PC-3 (cell line): ENCODE measurements at regions not wholly inside any gene's neighbourhood (a gene's known extent, or its start where the extent isn't known, plus 50 kb on each side); places are given as distances from the start of the nearest gene placed in this dataset.

Experiments
- ATAC-seq: fragments of 200-7000 bp; cut with Tn5 transposase; 2 replicates; pipeline ENCODE4 v1.9.1; 2020; ENCODE audit warnings: mild to moderate bottlenecking, moderate library complexity
- BruUV-seq: library from RNA; stranded (reverse); fragments of 400-500 nt; replicated peaks from 2 replicates; lab custom pipeline; 2021; lab: Mats Ljungman, UMichigan
- CTCF ChIA-PET: fragments of 300-600 bp; sonication (Branson Sonifier 250); formaldehyde crosslinking; loops from one replicate; lab custom pipeline; 2022; ENCODE audit warnings: antibody characterized with exemption; lab: Charles Lee
- POLR2A ChIA-PET: fragments of 300-600 bp; sonication (Branson Sonifier 250); formaldehyde crosslinking; loops from one replicate; lab custom pipeline; 2022; ENCODE audit warnings: antibody characterized with exemption; ENCODE audit not compliant: unreplicated experiment; lab: Charles Lee
- DNase-seq: peaks from one replicate; pipeline ENCODE4 v3.0.0-alpha.2; 2015
- H2AFZ ChIP-seq: fragments of 300-600 bp; sonication (generic); 2 replicates; pipeline ENCODE4 v1.6.0; 2016; ENCODE audit warnings: antibody characterized with exemption, low read length
- H3F3A ChIP-seq: fragments of 300-600 bp; sonication (generic); one replicate; pipeline ENCODE4 v1.6.0; 2017; ENCODE audit warnings: antibody characterized with exemption, low read length, control low read depth, mild to moderate bottlenecking; ENCODE audit not compliant: unreplicated experiment
- H3K27ac ChIP-seq: fragments of 300-600 bp; sonication (generic); 2 replicates; pipeline ENCODE4 v1.5.1; 2016; ENCODE audit warnings: mild to moderate bottlenecking, low read length
- H3K27me3 ChIP-seq: fragments of 300-600 bp; sonication (generic); 2 replicates; pipeline ENCODE4 v1.6.1; 2016; ENCODE audit warnings: low read length, mixed read lengths
- H3K36me3 ChIP-seq: fragments of 300-600 bp; sonication (generic); 2 replicates; pipeline ENCODE4 v1.6.1; 2016; ENCODE audit warnings: low read depth, mixed run types, low read length, mixed read lengths
- H3K4me1 ChIP-seq: fragments of 300-600 bp; sonication (generic); 2 replicates; pipeline ENCODE4 v1.5.1; 2016; ENCODE audit warnings: low read length; ENCODE audit not compliant: insufficient read depth
- H3K4me2 ChIP-seq: fragments of 300-600 bp; sonication (generic); 2 replicates; pipeline ENCODE4 v1.6.0; 2016; ENCODE audit warnings: low read length
- H3K4me3 ChIP-seq: fragments of 300-600 bp; sonication (generic); 2 replicates; pipeline ENCODE4 v1.5.1; 2016; ENCODE audit warnings: mild to moderate bottlenecking, low read length, mixed read lengths
- H3K79me2 ChIP-seq: fragments of 300-600 bp; sonication (generic); 2 replicates; pipeline ENCODE4 v1.6.1; 2017; ENCODE audit warnings: low read length, mixed read lengths
- H3K9ac ChIP-seq: fragments of 300-600 bp; sonication (generic); 2 replicates; pipeline ENCODE4 v1.6.0; 2016; ENCODE audit warnings: mild to moderate bottlenecking, low read length
- H3K9me2 ChIP-seq: fragments of 300-600 bp; sonication (generic); replicated peaks from 2 replicates; pipeline ENCODE4 v1.6.1; 2016; ENCODE audit warnings: mixed run types, low read length, mixed read lengths
- H3K9me3 ChIP-seq: fragments of 300-600 bp; sonication (generic); 2 replicates; pipeline ENCODE4 v1.6.1; 2016; ENCODE audit warnings: low read length, mixed read lengths
- H4K20me1 ChIP-seq: fragments of 300-600 bp; sonication (generic); 2 replicates; pipeline ENCODE4 v1.6.1; 2016; ENCODE audit warnings: low read length, mixed read lengths
- EZH2 ChIP-seq: fragments of 300-600 bp; sonication (generic); IDR thresholded peaks from one replicate; pipeline ENCODE4 v1.6.1; 2017; ENCODE audit warnings: antibody characterized with exemption, mild to moderate bottlenecking, low read length; ENCODE audit not compliant: unreplicated experiment
- EZH2phosphoT487 ChIP-seq: fragments of 300-600 bp; sonication (generic); IDR thresholded peaks from 2 replicates; pipeline ENCODE4 v1.6.1; 2018; ENCODE audit warnings: mild to moderate bottlenecking, antibody characterized with exemption, low read length, borderline replicate concordance
- intact Hi-C: fragments of 100-400 bp; cut with micrococcal nuclease; formaldehyde crosslinking; loops from 2 replicates; pipeline ENCODE4 v1.9.0; 2023
- TF ChIP-seq, protein P1 (sequence below): fragments of 300-600 bp; sonication (generic); conservative IDR thresholded peaks from 2 replicates; pipeline ENCODE4 v1.5.1; 2017; ENCODE audit warnings: antibody characterized with exemption, low read depth, mild to moderate bottlenecking, low read length

- H3K4me3 ChIP-seq = no peak overlapping the region
- intact Hi-C loops = no loop called here
Observed at GRCh38 chr13:43985422-43986072, 105.8 kb downstream of the LACC1 start.

GRCh38 chr13:43986421-43986981 lies 106.8 kb downstream of the LACC1 start:
- POLR2A ChIA-PET = no interaction called here
- intact Hi-C loops = no loop called here
- no peak overlapping the region for H3K9ac ChIP-seq
- H3K36me3 ChIP-seq = no peaks in the 10 kb centered on the region
- no peaks in the 10 kb centered on the region for H3K9me3 ChIP-seq
- H3K79me2 ChIP-seq = no peaks in the 10 kb centered on the region
- TF ChIP-seq, protein P1, sequence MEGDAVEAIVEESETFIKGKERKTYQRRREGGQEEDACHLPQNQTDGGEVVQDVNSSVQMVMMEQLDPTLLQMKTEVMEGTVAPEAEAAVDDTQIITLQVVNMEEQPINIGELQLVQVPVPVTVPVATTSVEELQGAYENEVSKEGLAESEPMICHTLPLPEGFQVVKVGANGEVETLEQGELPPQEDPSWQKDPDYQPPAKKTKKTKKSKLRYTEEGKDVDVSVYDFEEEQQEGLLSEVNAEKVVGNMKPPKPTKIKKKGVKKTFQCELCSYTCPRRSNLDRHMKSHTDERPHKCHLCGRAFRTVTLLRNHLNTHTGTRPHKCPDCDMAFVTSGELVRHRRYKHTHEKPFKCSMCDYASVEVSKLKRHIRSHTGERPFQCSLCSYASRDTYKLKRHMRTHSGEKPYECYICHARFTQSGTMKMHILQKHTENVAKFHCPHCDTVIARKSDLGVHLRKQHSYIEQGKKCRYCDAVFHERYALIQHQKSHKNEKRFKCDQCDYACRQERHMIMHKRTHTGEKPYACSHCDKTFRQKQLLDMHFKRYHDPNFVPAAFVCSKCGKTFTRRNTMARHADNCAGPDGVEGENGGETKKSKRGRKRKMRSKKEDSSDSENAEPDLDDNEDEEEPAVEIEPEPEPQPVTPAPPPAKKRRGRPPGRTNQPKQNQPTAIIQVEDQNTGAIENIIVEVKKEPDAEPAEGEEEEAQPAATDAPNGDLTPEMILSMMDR = no peak
- TF ChIP-seq EZH2phosphoT487 = no peak
- H3F3A ChIP-seq = no peaks in the 10 kb centered on the region
- CTCF ChIA-PET = no interaction called here
- no TSS peak for BruUV-seq
- no peaks in the 10 kb centered on the region for H3K9me2 ChIP-seq
- H3K27ac ChIP-seq = no peak overlapping the region
- H4K20me1 ChIP-seq = no peaks in the 10 kb centered on the region
- H3K27me3 ChIP-seq = no peaks in the 10 kb centered on the region
- 0 out of 2 replicates have a peak, but pooled peaks cover under 1% of the 10 kb centered on the region for H3K4me1 ChIP-seq
- no peak overlapping the region for H3K4me2 ChIP-seq
- H3K4me3 ChIP-seq = no peak overlapping the region
- no peak for ATAC-seq
- no peak overlapping the region for H2AFZ ChIP-seq
- DNase-seq = peak; percentile 3

More at GRCh38 chr13:43985422-43986072, 105.8 kb downstream of the LACC1 start:
- no TSS peak for BruUV-seq
- ChIA-PET CTCF (no interaction called here), POLR2A (no interaction called here)
- no peak overlapping the region for H3K27ac ChIP-seq
- H3K36me3 ChIP-seq = no peaks in the 10 kb centered on the region
- H3K9me3 ChIP-seq = no peaks in the 10 kb centered on the region
- no peaks in the 10 kb centered on the region for H3K27me3 ChIP-seq
- H3K9ac ChIP-seq = no peak overlapping the region
- H2AFZ ChIP-seq = no peak overlapping the region
- ATAC-seq (no peak), DNase-seq (no peak)
- no peak overlapping the region for H3K4me2 ChIP-seq
- no peaks in the 10 kb centered on the region for H3K4me1 ChIP-seq
- no peaks in the 10 kb centered on the region for H4K20me1 ChIP-seq
- TF ChIP-seq, protein P1 = no peak
- TF ChIP-seq EZH2phosphoT487 = no peak
- no peak for TF ChIP-seq EZH2
- H3K9me2 ChIP-seq = no peaks in the 10 kb centered on the region
- H3F3A ChIP-seq = no peaks in the 10 kb centered on the region
- no peaks in the 10 kb centered on the region for H3K79me2 ChIP-seq

- no TSS peak for BruUV-seq
- ChIA-PET POLR2A (no interaction called here), CTCF (no interaction called here)
- H3K36me3 ChIP-seq = no peaks in the 10 kb centered on the region
- no peak overlapping the region for H3K4me3 ChIP-seq
- H3K4me2 ChIP-seq = no peak overlapping the region
- intact Hi-C loops = no loop called here
- H3K9ac ChIP-seq = no peak overlapping the region
- no peaks in the 10 kb centered on the region for H3K79me2 ChIP-seq
- no peaks in the 10 kb centered on the region for H3K9me2 ChIP-seq
- peak; percentile 17 for DNase-seq
- no peaks in the 10 kb centered on the region for H3K27me3 ChIP-seq
- TF ChIP-seq EZH2 (no peak), EZH2phosphoT487 (no peak)
- TF ChIP-seq, protein P1 = no peak
- peaks cover 6% of the 10 kb centered on the region for H3K4me1 ChIP-seq
- no peak overlapping the region for H3K27ac ChIP-seq
- ATAC-seq = no peak
- no peaks in the 10 kb centered on the region for H4K20me1 ChIP-seq
- no peaks in the 10 kb centered on the region for H3K9me3 ChIP-seq
- no peaks in the 10 kb centered on the region for H3F3A ChIP-seq
- H2AFZ ChIP-seq = no peak overlapping the region
Observed at GRCh38 chr13:43988302-43988701, 108.6 kb downstream of the LACC1 start.
